Smooth muscle cell (in vitro differentiated cells): ENCODE measurements at regions not wholly inside any gene's neighbourhood (a gene's known extent, or its start where the extent isn't known, plus 50 kb on each side); places are given as distances from the start of the nearest gene placed in this dataset.
A peak's percentile ranks its signal among the peaks of the same experiment; 100 is the strongest.

Source experiments
- DNase-seq: peaks from one replicate; lab custom pipeline; 2025; ENCODE audit not compliant: unreplicated experiment; lab: John Stamatoyannopoulos, UW
- H2AFZ ChIP-seq: fragments of 200-600 bp; sonication (generic); 2 replicates; pipeline ENCODE4 v1.6.0; 2016; ENCODE audit warnings: antibody characterized with exemption, low read depth, mild to moderate bottlenecking
- H3F3A ChIP-seq: fragments of 200-600 bp; sonication (generic); 2 replicates; pipeline ENCODE4 v1.6.0; 2017; ENCODE audit warnings: antibody characterized with exemption, low read depth
- H3K27ac ChIP-seq: fragments of 200-600 bp; sonication (generic); 2 replicates; pipeline ENCODE4 v1.5.1; 2016; ENCODE audit warnings: low read depth, mild to moderate bottlenecking
- H3K27me3 ChIP-seq: fragments of 200-600 bp; sonication (generic); 2 replicates; pipeline ENCODE4 v1.6.1; 2016; ENCODE audit warnings: low read depth, mild to moderate bottlenecking
- H3K36me3 ChIP-seq: fragments of 200-600 bp; sonication (generic); 2 replicates; pipeline ENCODE4 v1.5.1; 2016; ENCODE audit warnings: low read depth
- H3K4me1 ChIP-seq: fragments of 200-600 bp; sonication (generic); 2 replicates; pipeline ENCODE4 v1.5.1; 2016; ENCODE audit warnings: low read depth
- H3K4me2 ChIP-seq: fragments of 200-600 bp; sonication (generic); 2 replicates; pipeline ENCODE4 v1.6.0; 2016; ENCODE audit warnings: mild to moderate bottlenecking
- H3K4me3 ChIP-seq: fragments of 200-600 bp; sonication (generic); 2 replicates; pipeline ENCODE4 v1.5.1; 2016; ENCODE audit warnings: mild to moderate bottlenecking
- H3K79me2 ChIP-seq: fragments of 200-600 bp; sonication (generic); 2 replicates; pipeline ENCODE4 v1.6.0; 2016; ENCODE audit warnings: low read depth, mild to moderate bottlenecking
- H3K9ac ChIP-seq: fragments of 200-600 bp; sonication (generic); 2 replicates; pipeline ENCODE4 v1.6.0; 2016; ENCODE audit warnings: low read depth
- H3K9me3 ChIP-seq: fragments of 200-600 bp; sonication (generic); replicated peaks from 2 replicates; pipeline ENCODE4 v1.5.1; 2016; ENCODE audit warnings: low read depth
- H4K20me1 ChIP-seq: fragments of 200-600 bp; sonication (generic); 2 replicates; pipeline ENCODE4 v1.6.0; 2016; ENCODE audit warnings: low read depth
- CTCF ChIP-seq: fragments of 200-600 bp; sonication (generic); IDR thresholded peaks from 2 replicates; pipeline ENCODE4 v1.5.1; 2017; ENCODE audit warnings: borderline replicate concordance, mild to moderate bottlenecking, antibody characterized with exemption; ENCODE audit not compliant: insufficient read depth, poor library complexity, severe bottlenecking
- WGBS: methylation state at CpG from one replicate; pipeline ENCODE4 v1.1.7; 2016; ENCODE audit warnings: low lambda C conversion rate; 5-methylcytosine and 5-hydroxymethylcytosine counted together

GRCh38 chrX:113048896-113049295 is 208.3 kb upstream of the AMOT start:
- H3K36me3 ChIP-seq = no peaks in the 10 kb centered on the region
- H3K9ac ChIP-seq = no peak overlapping the region
- no peaks in the 10 kb centered on the region for H3K79me2 ChIP-seq
- no peaks in the 10 kb centered on the region for H4K20me1 ChIP-seq
- no peaks in the 10 kb centered on the region for H3K27me3 ChIP-seq
- no peaks in the 10 kb centered on the region for H3F3A ChIP-seq
- no peaks in the 10 kb centered on the region for H3K9me3 ChIP-seq
- WGBS = 72% methylated on average over 1 of the region's 1 CpG
- H2AFZ ChIP-seq = no peak overlapping the region
- H3K4me3 ChIP-seq = no peak overlapping the region
- H3K4me2 ChIP-seq = no peak overlapping the region
- no peak for TF ChIP-seq CTCF
- no peak for DNase-seq
- no peak overlapping the region for H3K27ac ChIP-seq
- no peaks in the 10 kb centered on the region for H3K4me1 ChIP-seq

DNA sequence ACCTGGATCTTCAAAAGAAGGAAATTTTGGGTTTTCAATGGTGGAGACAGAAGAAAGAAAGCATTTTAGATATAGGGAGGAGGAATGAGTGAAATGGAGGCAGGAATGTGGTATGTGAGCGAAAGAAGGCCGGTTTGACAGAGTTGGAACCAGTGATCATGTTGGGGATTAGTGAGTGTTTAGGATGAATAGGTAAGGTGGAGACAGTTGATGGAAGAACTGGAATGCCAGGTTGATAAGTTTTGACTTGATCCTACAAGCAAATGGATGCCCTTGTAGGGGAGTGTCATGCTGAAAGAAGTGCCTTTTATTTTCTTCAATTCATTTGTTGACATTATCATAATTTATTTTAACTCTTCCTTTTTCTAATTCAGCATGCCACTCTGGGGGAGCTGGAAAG is 207.8 kb upstream of the AMOT start:
- TF ChIP-seq CTCF = no peak
- Histone ChIP-seq H3K36me3 (no peaks in the 10 kb centered on the region), H3K9me3 (no peaks in the 10 kb centered on the region)

DNA sequence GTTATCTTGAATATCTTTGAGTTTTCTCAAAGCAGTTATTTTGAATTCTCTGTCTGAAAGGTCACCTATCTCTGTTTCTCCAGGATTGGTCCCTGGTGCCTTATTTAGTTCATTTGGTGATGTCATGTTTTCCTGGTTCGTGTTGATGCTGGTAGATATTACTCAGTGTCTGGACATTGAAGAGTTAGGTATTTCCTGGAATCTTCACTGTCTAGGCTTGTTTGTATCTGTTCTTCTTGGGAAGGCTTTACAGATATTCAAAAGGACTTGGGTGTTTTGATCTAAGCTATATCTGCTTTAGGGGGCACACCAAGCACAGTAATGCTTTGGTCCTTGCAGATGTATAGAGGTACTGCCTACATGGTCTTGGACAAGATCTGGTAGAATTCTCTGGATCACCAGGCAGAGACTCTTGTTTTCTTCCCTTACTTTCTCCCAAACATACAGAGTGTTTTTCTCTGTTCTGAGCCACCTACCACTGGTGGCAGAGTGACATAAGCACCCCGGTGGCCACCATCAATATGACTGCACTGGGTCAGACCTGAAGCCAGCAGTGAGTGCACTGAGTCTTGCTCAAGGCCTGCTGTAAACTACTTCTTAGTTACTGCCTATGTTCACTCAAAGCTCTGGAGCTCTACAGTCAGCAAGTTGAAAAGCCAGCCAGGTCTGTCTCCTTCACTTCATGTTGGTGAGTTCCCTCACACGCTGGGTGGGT is 193.5 kb upstream of the AMOT start:
- H3K27me3 ChIP-seq = no peaks in the 10 kb centered on the region
- H3K4me2 ChIP-seq = no peak overlapping the region
- H3K79me2 ChIP-seq = no peaks in the 10 kb centered on the region
- WGBS = 67% methylated on average over 3 of the region's 3 CpGs
- no peak for DNase-seq
- no peaks in the 10 kb centered on the region for H4K20me1 ChIP-seq
- TF ChIP-seq CTCF = no peak
- peak overlapping the region; percentile 87 for H3K27ac ChIP-seq
- H3K4me3 ChIP-seq = no peak overlapping the region
- H2AFZ ChIP-seq = peak overlapping the region; percentile 27
- peak overlapping the region; percentile 36 for H3K9ac ChIP-seq
- no peaks in the 10 kb centered on the region for H3K36me3 ChIP-seq
- H3F3A ChIP-seq = no peaks in the 10 kb centered on the region
- no peaks in the 10 kb centered on the region for H3K4me1 ChIP-seq
- peaks cover 10% of the 10 kb centered on the region for H3K9me3 ChIP-seq

More for the DNA sequence above, 207.8 kb upstream of the AMOT start:
- no peak overlapping the region for H3K27ac ChIP-seq
- 84% methylated on average over 2 of the region's 2 CpGs for WGBS
- H3K4me3 ChIP-seq = no peak overlapping the region
- no peaks in the 10 kb centered on the region for H3K4me1 ChIP-seq
- H3K4me2 ChIP-seq = no peak overlapping the region
- no peak overlapping the region for H2AFZ ChIP-seq
- no peak for DNase-seq
- H3K27me3 ChIP-seq = no peaks in the 10 kb centered on the region
- no peaks in the 10 kb centered on the region for H3F3A ChIP-seq
- no peaks in the 10 kb centered on the region for H3K79me2 ChIP-seq
- no peaks in the 10 kb centered on the region for H4K20me1 ChIP-seq
- H3K9ac ChIP-seq = no peak overlapping the region

DNA sequence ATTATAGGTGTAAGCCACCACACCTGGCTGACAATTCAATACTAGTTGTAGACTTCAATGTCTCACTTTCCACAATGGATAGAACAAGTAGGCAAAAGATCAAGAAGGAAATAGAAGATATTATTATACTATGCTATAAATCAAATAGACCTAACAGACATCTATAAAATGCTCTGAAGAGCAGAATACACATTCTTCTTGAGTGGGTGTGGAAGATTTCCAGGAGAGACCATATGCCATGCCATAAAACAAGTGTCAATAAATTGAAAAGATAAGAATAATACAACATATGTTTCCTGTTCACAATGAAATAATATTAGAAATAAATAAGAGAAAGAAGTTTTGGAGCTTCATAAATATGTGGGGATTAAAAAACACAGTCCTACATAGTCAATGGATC is 179.3 kb upstream of the AMOT start:
- H3K4me1 ChIP-seq = no peaks in the 10 kb centered on the region
- H3K9me3 ChIP-seq = no peaks in the 10 kb centered on the region
- no peak overlapping the region for H2AFZ ChIP-seq
- H3K27me3 ChIP-seq = no peaks in the 10 kb centered on the region
- no peak overlapping the region for H3K27ac ChIP-seq
- no peak for DNase-seq
- H3K36me3 ChIP-seq = no peaks in the 10 kb centered on the region
- no peak overlapping the region for H3K4me2 ChIP-seq
- no peak for TF ChIP-seq CTCF
- no peak overlapping the region for H3K4me3 ChIP-seq
- H4K20me1 ChIP-seq = no peaks in the 10 kb centered on the region
- no peaks in the 10 kb centered on the region for H3F3A ChIP-seq
- H3K79me2 ChIP-seq = no peaks in the 10 kb centered on the region
- no peak overlapping the region for H3K9ac ChIP-seq
